Kidney (tissue), 13 donors: ENCODE measurements at regions not wholly inside any gene's neighbourhood (a gene's known extent, or its start where the extent isn't known, plus 50 kb on each side); places are given as distances from the start of the nearest gene placed in this dataset.

Experiments
- DNase-seq, 5 donors: peaks; one replicate each; pipeline ENCODE4 v3.0.0-alpha.2; 2013 to 2020
- FAIRE-seq: peaks from 2 replicates; lab custom pipeline; 2012; peaks lifted over from hg19 to GRCh38; lab: Jason Lieb, UNC
- H3K27ac ChIP-seq, 2 donors: one replicate each; pipeline ENCODE4 v1.7.0; 2013; ENCODE audit warnings: low read depth in 2 of 2, low read length in 2 of 2, inconsistent platforms in 1 of 2
- H3K27me3 ChIP-seq: one replicate; pipeline ENCODE4 v1.7.1; 2013; ENCODE audit warnings: low read length, inconsistent platforms; ENCODE audit not compliant: control insufficient read depth, insufficient read depth
- H3K36me3 ChIP-seq, 3 donors: one replicate each; pipeline versions ENCODE4 v1.7.0 to v1.7.1; 2013; ENCODE audit warnings: low read length in 3 of 3, control low read depth in 1 of 3, inconsistent platforms in 1 of 3; ENCODE audit not compliant: insufficient read depth in 3 of 3, control insufficient read depth in 2 of 3
- H3K4me1 ChIP-seq, 3 donors: one replicate each; pipeline versions ENCODE4 v1.7.0 to v1.7.1; 2013; ENCODE audit warnings: low read length in 3 of 3, inconsistent platforms in 1 of 3, low read depth in 1 of 3; ENCODE audit not compliant: control insufficient read depth in 2 of 3, insufficient read depth in 2 of 3
- H3K4me3 ChIP-seq, 3 donors: one replicate each; pipeline versions ENCODE4 v1.7.0 to v1.8.1; 2013; ENCODE audit warnings: low read length in 3 of 3, control low read depth in 1 of 3, inconsistent platforms in 1 of 3
- H3K9ac ChIP-seq, 3 donors: one replicate each; pipeline versions ENCODE4 v1.7.0 to v1.7.1; 2013; ENCODE audit warnings: low read length in 3 of 3, control low read depth in 1 of 3, inconsistent platforms in 1 of 3
- H3K9me3 ChIP-seq, 3 donors: one replicate each; pipeline versions ENCODE4 v1.7.0 to v1.7.1; 2013; ENCODE audit warnings: low read length in 3 of 3, control low read depth in 1 of 3, inconsistent platforms in 1 of 3; ENCODE audit not compliant: control insufficient read depth in 2 of 3, insufficient read depth in 1 of 3
- intact Hi-C: fragments of 100-400 bp; cut with DNase I; formaldehyde crosslinking; loops from one replicate; pipeline ENCODE4 v1.11.1; 2022
- TF ChIP-seq, protein P1 (sequence below): IDR thresholded peaks from 3 replicates; pipeline ENCODE4 v1.5.1; 2012; ENCODE audit warnings: mild to moderate bottlenecking, moderate library complexity, borderline replicate concordance; ENCODE audit not compliant: insufficient read depth; ENCODE audit errors: extremely low read depth
- donor health status: control.
- donor health status: control.
- donor health status: control.
- donor health status: control.
- donor health status: control.
- donor health status: DM: yes; HTN: yes; CAD: no.
- donor health status: Normal renal cell carcinoma (clear cell type).

DNA sequence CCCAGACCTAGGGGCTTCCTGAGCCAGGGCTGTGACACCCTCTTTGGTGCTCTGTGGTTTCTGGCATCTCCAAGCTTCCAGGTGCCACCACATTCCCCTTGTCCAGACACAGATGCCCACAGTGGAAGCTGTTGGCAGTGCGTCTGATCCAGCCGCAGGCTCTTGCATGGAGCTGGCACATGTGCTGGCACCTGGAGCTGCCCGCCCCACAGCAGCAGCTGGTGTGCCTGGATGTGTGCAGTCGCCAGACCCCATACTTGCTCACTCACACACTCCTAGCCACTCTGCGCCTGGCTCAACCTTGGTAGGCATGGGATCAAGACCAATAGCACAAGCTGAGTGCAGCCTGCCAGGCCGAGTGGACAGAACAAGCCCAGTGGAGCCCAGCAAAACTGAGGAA is 106.5 kb downstream of the LYZL1 start:
- TF ChIP-seq, protein P1, sequence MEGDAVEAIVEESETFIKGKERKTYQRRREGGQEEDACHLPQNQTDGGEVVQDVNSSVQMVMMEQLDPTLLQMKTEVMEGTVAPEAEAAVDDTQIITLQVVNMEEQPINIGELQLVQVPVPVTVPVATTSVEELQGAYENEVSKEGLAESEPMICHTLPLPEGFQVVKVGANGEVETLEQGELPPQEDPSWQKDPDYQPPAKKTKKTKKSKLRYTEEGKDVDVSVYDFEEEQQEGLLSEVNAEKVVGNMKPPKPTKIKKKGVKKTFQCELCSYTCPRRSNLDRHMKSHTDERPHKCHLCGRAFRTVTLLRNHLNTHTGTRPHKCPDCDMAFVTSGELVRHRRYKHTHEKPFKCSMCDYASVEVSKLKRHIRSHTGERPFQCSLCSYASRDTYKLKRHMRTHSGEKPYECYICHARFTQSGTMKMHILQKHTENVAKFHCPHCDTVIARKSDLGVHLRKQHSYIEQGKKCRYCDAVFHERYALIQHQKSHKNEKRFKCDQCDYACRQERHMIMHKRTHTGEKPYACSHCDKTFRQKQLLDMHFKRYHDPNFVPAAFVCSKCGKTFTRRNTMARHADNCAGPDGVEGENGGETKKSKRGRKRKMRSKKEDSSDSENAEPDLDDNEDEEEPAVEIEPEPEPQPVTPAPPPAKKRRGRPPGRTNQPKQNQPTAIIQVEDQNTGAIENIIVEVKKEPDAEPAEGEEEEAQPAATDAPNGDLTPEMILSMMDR = no peak
- FAIRE-seq = no peak
- DNase-seq = no peak
- Histone ChIP-seq H3K27ac (no peak overlapping the region), H3K4me3 (no peak overlapping the region), H3K9ac (no peak overlapping the region), H3K36me3 (no peaks in the 10 kb centered on the region), H3K4me1 (no peaks in the 10 kb centered on the region), H3K27me3 (no peaks in the 10 kb centered on the region), H3K9me3 (no peaks in the 10 kb centered on the region)
- intact Hi-C loops = no loop called here

DNA sequence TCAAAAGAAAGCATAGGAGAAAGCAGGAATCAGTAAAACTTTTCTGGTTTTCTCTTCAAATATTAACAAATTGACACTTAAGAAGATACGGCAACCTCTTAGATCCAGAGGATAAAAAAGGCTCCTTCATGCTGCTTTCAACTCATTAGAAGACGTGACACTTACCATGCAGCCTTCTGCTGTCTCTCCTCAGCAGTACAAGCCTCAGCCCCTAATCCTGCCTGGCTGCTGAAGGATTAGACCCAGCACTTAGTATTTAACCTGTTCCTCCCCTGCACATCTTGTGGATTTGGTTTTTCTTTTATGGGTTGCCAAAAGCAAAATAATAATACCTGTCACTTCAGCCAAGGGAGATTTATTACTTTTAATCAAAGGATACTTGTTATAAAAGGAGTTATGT is 108.4 kb downstream of the LYZL1 start:
- intact Hi-C loops = no loop called here
- Histone ChIP-seq H3K4me1 (no peaks in the 10 kb centered on the region), H3K27me3 (no peaks in the 10 kb centered on the region), H3K9me3 (no peaks in the 10 kb centered on the region), H3K4me3 (no peak overlapping the region), H3K36me3 (no peaks in the 10 kb centered on the region), H3K9ac (no peak overlapping the region), H3K27ac (no peak overlapping the region)
- FAIRE-seq (no peak), DNase-seq (no peak)
- TF ChIP-seq, protein P1 = no peak

DNA sequence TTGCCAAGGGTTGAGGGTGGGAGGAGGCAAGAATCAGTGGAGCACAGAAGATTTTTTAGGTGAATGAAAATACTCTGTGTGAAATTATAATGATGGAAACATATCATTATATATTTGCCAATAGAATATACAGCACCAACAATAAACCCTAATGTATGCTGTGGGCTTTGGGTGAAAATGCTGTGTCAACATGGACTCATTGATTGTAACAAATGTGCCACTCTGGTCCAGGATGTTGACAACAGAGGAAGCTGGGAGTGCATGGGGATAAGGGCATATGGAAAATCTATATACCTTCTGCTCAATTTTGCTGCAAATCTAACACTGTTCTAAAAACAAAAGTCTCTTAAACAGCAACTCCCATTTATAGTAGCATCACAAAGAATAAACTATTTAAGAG is 114.3 kb downstream of the LYZL1 start:
- intact Hi-C loops = no loop called here

More for the DNA sequence above, 114.3 kb downstream of the LYZL1 start:
- Histone ChIP-seq H3K9me3 (no peaks in the 10 kb centered on the region), H3K36me3 (no peaks in the 10 kb centered on the region), H3K4me1 (no peaks in the 10 kb centered on the region), H3K27ac (no peak overlapping the region), H3K27me3 (no peaks in the 10 kb centered on the region), H3K9ac (no peak overlapping the region), H3K4me3 (no peak overlapping the region)
- FAIRE-seq (no peak), DNase-seq (no peak)
- TF ChIP-seq, protein P1 = no peak
